GM23338 (cell line): ENCODE measurements at regions not wholly inside any gene's neighbourhood (a gene's known extent, or its start where the extent isn't known, plus 50 kb on each side); places are given as distances from the start of the nearest gene placed in this dataset.

Experiments
- ATAC-seq: fragments of 200-7000 bp; cut with Tn5 transposase; 3 replicates; pipeline ENCODE4 v1.9.1; 2020
- DNase-seq: peaks from one replicate; pipeline ENCODE4 v3.0.0-alpha.2; 2015; ENCODE audit warnings: low spot score
- H2AFZ ChIP-seq: fragments of 200-600 bp; sonication (generic); 2 replicates; pipeline ENCODE4 v1.8.0; 2016; ENCODE audit warnings: antibody characterized with exemption, mild to moderate bottlenecking, moderate library complexity
- H3F3A ChIP-seq: fragments of 200-600 bp; sonication (generic); replicated peaks from 2 replicates; pipeline ENCODE4 v1.8.0; 2017; ENCODE audit warnings: antibody characterized with exemption, mixed run types, low read depth
- H3K27ac ChIP-seq: fragments of 200-600 bp; sonication (generic); 2 replicates; pipeline ENCODE4 v1.6.1; 2016; ENCODE audit warnings: low read depth
- H3K27me3 ChIP-seq: fragments of 200-600 bp; sonication (generic); 2 replicates; pipeline ENCODE4 v1.8.0; 2016; ENCODE audit warnings: mild to moderate bottlenecking, mixed run types, moderate library complexity; ENCODE audit not compliant: insufficient read depth
- H3K36me3 ChIP-seq: fragments of 200-600 bp; sonication (generic); 2 replicates; pipeline ENCODE4 v1.8.0; 2016; ENCODE audit warnings: mild to moderate bottlenecking; ENCODE audit not compliant: insufficient read depth
- H3K4me1 ChIP-seq: fragments of 200-600 bp; sonication (generic); 2 replicates; pipeline ENCODE4 v1.8.0; 2016; ENCODE audit warnings: mild to moderate bottlenecking, moderate library complexity; ENCODE audit not compliant: insufficient read depth
- H3K4me2 ChIP-seq: fragments of 200-600 bp; sonication (generic); 2 replicates; pipeline ENCODE4 v1.7.1; 2017; ENCODE audit warnings: mixed run types
- H3K4me3 ChIP-seq: fragments of 200-600 bp; sonication (generic); 2 replicates; pipeline ENCODE4 v1.6.1; 2016; ENCODE audit warnings: mixed run types
- H3K79me2 ChIP-seq: fragments of 200-600 bp; sonication (generic); replicated peaks from 2 replicates; pipeline ENCODE4 v1.8.0; 2017; ENCODE audit warnings: mild to moderate bottlenecking; ENCODE audit not compliant: insufficient read depth
- H3K9me2 ChIP-seq: fragments of 200-600 bp; sonication (generic); 2 replicates; pipeline ENCODE4 v1.8.0; 2017; ENCODE audit not compliant: insufficient read depth
- H4K20me1 ChIP-seq: fragments of 200-600 bp; sonication (generic); replicated peaks from 2 replicates; pipeline ENCODE4 v1.8.0; 2017; ENCODE audit warnings: mild to moderate bottlenecking; ENCODE audit not compliant: insufficient read depth
- H3K27ac Mint-ChIP-seq: 2 replicates; pipeline ENCODE4 v1.8.0; 2020; ENCODE audit warnings: inconsistent platforms, mild to moderate bottlenecking, moderate library complexity, mixed read lengths
- H3K27me3 Mint-ChIP-seq: 3 replicates; pipeline ENCODE4 v1.8.0; 2022; ENCODE audit warnings: low read depth, mild to moderate bottlenecking, moderate library complexity, mixed read lengths, inconsistent platforms; ENCODE audit not compliant: insufficient read depth, poor library complexity
- H3K36me3 Mint-ChIP-seq: 3 replicates; pipeline ENCODE4 v1.8.0; 2021; ENCODE audit warnings: low read depth, mild to moderate bottlenecking, inconsistent platforms, moderate library complexity, mixed read lengths
- H3K4me1 Mint-ChIP-seq: 3 replicates; pipeline ENCODE4 v1.8.0; 2020; ENCODE audit warnings: mild to moderate bottlenecking, inconsistent platforms, mixed read lengths
- H3K4me3 Mint-ChIP-seq: 3 replicates; pipeline ENCODE4 v1.8.0; 2021; ENCODE audit warnings: moderate library complexity, mild to moderate bottlenecking, inconsistent platforms, mixed read lengths
- H3K9me3 Mint-ChIP-seq: 3 replicates; pipeline ENCODE4 v1.8.0; 2020; ENCODE audit warnings: moderate library complexity, mild to moderate bottlenecking, inconsistent platforms, mixed read lengths
- CREB1 ChIP-seq: fragments of 250-450 bp; sonication (Bioruptor Pico); IDR thresholded peaks from 2 replicates; pipeline ENCODE4 v1.5.0; 2020; ENCODE audit warnings: low read depth, mild to moderate bottlenecking, moderate library complexity
- ETS1 ChIP-seq: IDR thresholded peaks from 2 replicates; pipeline ENCODE4 v1.6.1; 2016; ENCODE audit warnings: antibody characterized with exemption
- EZH2phosphoT487 ChIP-seq: fragments of 200-600 bp; sonication (generic); IDR thresholded peaks from one replicate; pipeline ENCODE4 v1.8.1; 2018; ENCODE audit warnings: antibody characterized with exemption; ENCODE audit not compliant: unreplicated experiment
- REST ChIP-seq: IDR thresholded peaks from one replicate; pipeline ENCODE4 v1.6.1; 2018; ENCODE audit warnings: antibody characterized with exemption; ENCODE audit not compliant: unreplicated experiment
- STAT1 ChIP-seq: IDR thresholded peaks from one replicate; pipeline ENCODE4 v1.6.1; 2016; ENCODE audit warnings: antibody characterized with exemption; ENCODE audit not compliant: unreplicated experiment
- ZNF114 ChIP-seq: fragments of 250-450 bp; sonication (Bioruptor Pico); IDR thresholded peaks from 2 replicates; pipeline ENCODE4 v1.5.0; 2020; ENCODE audit warnings: mild to moderate bottlenecking, moderate library complexity
- ZNF331 ChIP-seq: fragments of 250-450 bp; sonication (Bioruptor Pico); IDR thresholded peaks from 2 replicates; pipeline ENCODE4 v1.5.0; 2020; ENCODE audit warnings: low read depth, mild to moderate bottlenecking, moderate library complexity
- ZNF462 ChIP-seq: fragments of 250-450 bp; sonication (Bioruptor Pico); IDR thresholded peaks from 2 replicates; pipeline ENCODE4 v1.5.0; 2020; ENCODE audit warnings: mild to moderate bottlenecking, moderate library complexity

- no peak for TF ChIP-seq ETS1
- no peak for TF ChIP-seq CREB1 (CRISPR knock-in tag)
- TF ChIP-seq STAT1 = no peak
These were observed 208.0 kb upstream of the EOMES start (continued) for GRCh38 chr3:27930052-27930602.

- no peak for DNase-seq
- no peaks in the 10 kb centered on the region; the same call in 1 of the 2 replicates for H4K20me1 ChIP-seq
- H3K27me3 ChIP-seq = no peaks in the 10 kb centered on the region
- H3K79me2 ChIP-seq = no peaks in the 10 kb centered on the region
- peaks cover 4% of the 10 kb centered on the region; the same call in 1 of the 2 replicates for H3K9me2 ChIP-seq
- Mint-ChIP-seq H3K27me3 (no peaks in the 10 kb centered on the region), H3K27ac (no peak overlapping the region), H3K36me3 (no peaks in the 10 kb centered on the region), H3K4me1 (peaks cover 7% of the 10 kb centered on the region; the same call in 2 of the 3 replicates), H3K4me3 (no peak overlapping the region), H3K9me3 (no peaks in the 10 kb centered on the region)
- no peak overlapping the region for H3K4me3 ChIP-seq
- no peak overlapping the region for H3K27ac ChIP-seq
- no peaks in the 10 kb centered on the region for H3K36me3 ChIP-seq
- H3K4me1 ChIP-seq = no peaks in the 10 kb centered on the region
- H2AFZ ChIP-seq = no peak overlapping the region
- no peak overlapping the region for H3K4me2 ChIP-seq
- no peak for TF ChIP-seq CREB1 (CRISPR knock-in tag)
- TF ChIP-seq ZNF114 = no peak
- no peak for TF ChIP-seq ZNF331
- no peak for TF ChIP-seq REST
- TF ChIP-seq ETS1 = no peak
- H3F3A ChIP-seq = no peaks in the 10 kb centered on the region
- ATAC-seq = no peak
These were observed 213.4 kb upstream of the EOMES start for GRCh38 chr3:27935492-27935891.

- H3K9me2 ChIP-seq = no peaks in the 10 kb centered on the region; the same call in 1 of the 2 replicates
- no peak overlapping the region for H3K27ac ChIP-seq
- H3K4me2 ChIP-seq = no peak overlapping the region
- H3K36me3 ChIP-seq = no peaks in the 10 kb centered on the region
- H3F3A ChIP-seq = no peaks in the 10 kb centered on the region
- no peak overlapping the region for H2AFZ ChIP-seq
- DNase-seq (no peak), ATAC-seq (no peak)
- Mint-ChIP-seq H3K27ac (no peak overlapping the region), H3K9me3 (no peaks in the 10 kb centered on the region), H3K36me3 (no peaks in the 10 kb centered on the region), H3K4me1 (peaks cover 7% of the 10 kb centered on the region; the same call in 2 of the 3 replicates), H3K4me3 (no peak overlapping the region), H3K27me3 (no peaks in the 10 kb centered on the region)
- no peaks in the 10 kb centered on the region for H3K27me3 ChIP-seq
- H3K4me3 ChIP-seq = no peak overlapping the region
- no peaks in the 10 kb centered on the region; the same call in 1 of the 2 replicates for H4K20me1 ChIP-seq
- H3K79me2 ChIP-seq = no peaks in the 10 kb centered on the region
- H3K4me1 ChIP-seq = no peaks in the 10 kb centered on the region
- TF ChIP-seq ZNF462 = no peak
- TF ChIP-seq EZH2phosphoT487 = no peak
These were observed 217.4 kb upstream of the EOMES start for GRCh38 chr3:27939521-27939920.
